Bronchial epithelial cell (primary cell): ENCODE measurements at regions not wholly inside any gene's neighbourhood (a gene's known extent, or its start where the extent isn't known, plus 50 kb on each side); places are given as distances from the start of the nearest gene placed in this dataset.

Experiments used
- DNase-seq: peaks from one replicate; pipeline ENCODE4 v3.0.0-alpha.2; 2010; ENCODE audit warnings: low read depth
- FAIRE-seq: peaks from 2 replicates; lab custom pipeline; 2011; peaks lifted over from hg19 to GRCh38; lab: Jason Lieb, UNC
- H3K27me3 ChIP-seq: 2 replicates; pipeline ENCODE4 v1.5.1; 2011; ENCODE audit warnings: low read length; ENCODE audit not compliant: control insufficient read depth, insufficient read depth
- H3K36me3 ChIP-seq: 2 replicates; pipeline ENCODE4 v1.5.1; 2011; ENCODE audit warnings: low read length; ENCODE audit not compliant: control insufficient read depth, insufficient read depth
- H3K4me3 ChIP-seq: 2 replicates; pipeline ENCODE4 v1.5.1; 2011; ENCODE audit warnings: mild to moderate bottlenecking, low read depth, low read length, control low read depth
- CTCF ChIP-seq: IDR thresholded peaks from 2 replicates; pipeline ENCODE4 v1.5.1; 2011; ENCODE audit warnings: mild to moderate bottlenecking, moderate library complexity, low read length, control low read depth, inconsistent platforms; ENCODE audit not compliant: insufficient read depth, severe bottlenecking

GRCh38 chr20:10868299-10868698, 194.5 kb upstream of the JAG1 start:
- H3K36me3 ChIP-seq: no peaks in the 10 kb centered on the region
- no peak for TF ChIP-seq CTCF
- DNase-seq (no peak), FAIRE-seq (no peak)
- H3K27me3 ChIP-seq: no peaks in the 10 kb centered on the region
- no peak overlapping the region for H3K4me3 ChIP-seq

- no peaks in the 10 kb centered on the region for H3K36me3 ChIP-seq
- no peak overlapping the region for H3K4me3 ChIP-seq
- FAIRE-seq (no peak), DNase-seq (no peak)
- no peaks in the 10 kb centered on the region for H3K27me3 ChIP-seq
- TF ChIP-seq CTCF: no peak
Measured at GRCh38 chr20:10873026-10873425, 199.2 kb upstream of the JAG1 start.

GRCh38 chr20:10875653-10876052, 201.9 kb upstream of the JAG1 start:
- Histone ChIP-seq H3K36me3 (no peaks in the 10 kb centered on the region), H3K4me3 (no peak overlapping the region), H3K27me3 (no peaks in the 10 kb centered on the region)
- DNase-seq: no peak
- peak; percentile 90 for FAIRE-seq
- TF ChIP-seq CTCF: no peak

DNA sequence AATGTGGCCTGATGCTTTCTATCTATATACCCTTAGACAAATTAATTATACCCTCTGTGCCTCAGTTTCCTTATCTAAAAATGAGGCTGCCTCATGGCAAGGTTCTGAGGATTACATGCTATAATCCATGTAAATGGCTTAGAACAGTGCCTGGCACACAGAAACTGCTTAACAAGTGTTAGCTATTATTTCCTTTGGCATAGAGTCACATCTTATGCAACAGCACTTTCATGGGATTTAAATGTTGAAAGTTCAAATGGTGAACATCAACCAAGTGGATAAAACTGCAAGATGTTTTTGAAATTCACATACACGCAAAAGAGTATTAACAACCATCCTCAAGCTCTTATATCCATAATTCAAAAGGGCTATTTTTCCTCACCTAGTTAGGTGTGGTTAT, 202.8 kb upstream of the JAG1 start:
- no peak for TF ChIP-seq CTCF
- DNase-seq: no peak
- Histone ChIP-seq H3K4me3 (no peak overlapping the region), H3K27me3 (no peaks in the 10 kb centered on the region), H3K36me3 (no peaks in the 10 kb centered on the region)
- no peak for FAIRE-seq

- H3K36me3 ChIP-seq: no peaks in the 10 kb centered on the region
- FAIRE-seq (no peak), DNase-seq (no peak)
- H3K27me3 ChIP-seq: no peaks in the 10 kb centered on the region
- H3K4me3 ChIP-seq: no peak overlapping the region
- TF ChIP-seq CTCF: no peak
Measured at GRCh38 chr20:10877342-10877741, 203.5 kb upstream of the JAG1 start.

DNA sequence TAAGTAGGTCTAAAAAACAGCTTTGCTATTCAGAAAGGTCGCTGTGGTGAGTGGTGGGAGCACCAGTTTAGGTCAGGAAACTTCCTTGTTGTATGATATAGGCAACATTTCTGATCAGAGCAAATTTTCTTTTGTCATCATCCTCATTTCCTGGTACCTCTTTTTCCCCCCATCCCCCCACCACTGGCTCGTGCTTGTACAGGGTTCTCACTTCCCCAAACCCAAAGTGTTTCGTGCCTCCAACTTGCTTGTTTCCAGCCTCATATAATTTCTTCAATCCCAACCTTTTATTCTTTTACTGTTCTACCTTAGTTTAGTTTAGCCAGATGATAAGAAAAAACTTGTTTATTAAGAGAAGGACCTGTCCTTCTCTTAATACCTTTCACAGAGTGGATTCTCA, 209.4 kb upstream of the JAG1 start:
- FAIRE-seq (no peak), DNase-seq (no peak)
- Histone ChIP-seq H3K27me3 (no peaks in the 10 kb centered on the region), H3K36me3 (no peaks in the 10 kb centered on the region), H3K4me3 (no peak overlapping the region)
- TF ChIP-seq CTCF: no peak
